ENCODE measurements at regions not wholly inside any gene's neighbourhood (a gene's known extent, or its start where the extent isn't known, plus 50 kb on each side); places are given as distances from the start of the nearest gene placed in this dataset.

- TF ChIP-seq CTCF (IDR thresholded peaks at IDR 0.05) = no peak
- no peak for TF ChIP-seq POLR2A (IDR thresholded peaks at IDR 0.05)
- TF ChIP-seq POLR2AphosphoS5 (IDR thresholded peaks at IDR 0.05) = no peak
- TF ChIP-seq EP300 (IDR thresholded peaks at IDR 0.05) = no peak
Observed at GRCh38 chr5:123752552-123753179, 240.7 kb downstream of the CSNK1G3 start.
